Heart left ventricle (tissue), 13 donors: ENCODE measurements at regions not wholly inside any gene's neighbourhood (a gene's known extent, or its start where the extent isn't known, plus 50 kb on each side); places are given as distances from the start of the nearest gene placed in this dataset.

Source experiments
- POLR2A ChIP-seq, 2 donors: fragments of 450-650 bp; IDR thresholded peaks; one replicate each; pipeline ENCODE4 v1.6.1; 2017; ENCODE audit warnings: antibody characterized with exemption in 2 of 2, mild to moderate bottlenecking in 2 of 2, moderate library complexity in 2 of 2
- TF ChIP-seq, protein P1 (sequence below), 12 donors: fragments of 200-600 bp; sonication (generic) in 4 of 12; IDR thresholded peaks; one replicate each; pipeline versions ENCODE4 v1.5.0 to v1.8.0; 2018 to 2022; ENCODE audit warnings: antibody characterized with exemption in 12 of 12, mild to moderate bottlenecking in 5 of 12
- donor health status: ischemic (EF 13 %, LVEDD 7.1; RV severe dilation, severe dysfunction).
- donor health status: DM: no; HTN: yes; CAD: no.
- donor health status: DM: no; HTN: no; CAD: no.
- donor health status: ischemic (EF 25% LVEDD 6.9; RV normal size, moderate dysfunction).
- donor health status: ischemic (EF 25% LVEDD 5.7; RV mildly dilated, moderate dysfunction).
- donor health status: ischemic (EF 35%, LVEDD 5.7; RV mildly dilated, moderate dysfunction).
- donor health status: nonischemic (EF 11% LVEDD 7.7; RV severe dilation, severe dysfunction).
- donor health status: DM: yes; HTN: yes; CAD: no.
- donor health status: PGD.
- donor health status: ischemic (EF 29% LVEDD 5.4; RV normal size, mild dysfunction).
- donor health status: nonischemic (EF 23%, LVEDD 6.1; RV moderate dilation, normal function).

DNA sequence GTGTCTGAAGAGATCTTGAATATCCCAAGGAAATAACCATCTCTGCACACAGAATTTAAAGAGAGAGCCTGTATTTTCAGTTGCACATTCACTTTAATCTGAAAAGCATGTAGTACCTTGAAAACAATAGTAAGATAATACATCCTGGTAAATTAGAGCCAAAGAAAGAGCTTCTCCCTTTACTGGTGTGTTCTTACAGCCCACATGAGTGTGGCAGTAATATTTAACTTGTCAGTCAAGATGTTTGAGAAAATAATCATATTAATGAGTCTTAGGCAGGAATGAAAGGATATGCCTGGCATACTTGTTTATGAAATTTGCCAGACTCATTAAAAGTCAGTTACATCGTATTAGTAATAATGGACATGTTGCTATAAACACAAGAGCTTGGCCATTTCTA, 908.4 kb upstream of the ADGRL4 start:
- TF ChIP-seq, protein P1, sequence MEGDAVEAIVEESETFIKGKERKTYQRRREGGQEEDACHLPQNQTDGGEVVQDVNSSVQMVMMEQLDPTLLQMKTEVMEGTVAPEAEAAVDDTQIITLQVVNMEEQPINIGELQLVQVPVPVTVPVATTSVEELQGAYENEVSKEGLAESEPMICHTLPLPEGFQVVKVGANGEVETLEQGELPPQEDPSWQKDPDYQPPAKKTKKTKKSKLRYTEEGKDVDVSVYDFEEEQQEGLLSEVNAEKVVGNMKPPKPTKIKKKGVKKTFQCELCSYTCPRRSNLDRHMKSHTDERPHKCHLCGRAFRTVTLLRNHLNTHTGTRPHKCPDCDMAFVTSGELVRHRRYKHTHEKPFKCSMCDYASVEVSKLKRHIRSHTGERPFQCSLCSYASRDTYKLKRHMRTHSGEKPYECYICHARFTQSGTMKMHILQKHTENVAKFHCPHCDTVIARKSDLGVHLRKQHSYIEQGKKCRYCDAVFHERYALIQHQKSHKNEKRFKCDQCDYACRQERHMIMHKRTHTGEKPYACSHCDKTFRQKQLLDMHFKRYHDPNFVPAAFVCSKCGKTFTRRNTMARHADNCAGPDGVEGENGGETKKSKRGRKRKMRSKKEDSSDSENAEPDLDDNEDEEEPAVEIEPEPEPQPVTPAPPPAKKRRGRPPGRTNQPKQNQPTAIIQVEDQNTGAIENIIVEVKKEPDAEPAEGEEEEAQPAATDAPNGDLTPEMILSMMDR (IDR thresholded peaks at IDR 0.05): no peak
- no peak for TF ChIP-seq POLR2A (IDR thresholded peaks at IDR 0.05)
